GM12878 (cell line): ENCODE measurements at regions not wholly inside any gene's neighbourhood (a gene's known extent, or its start where the extent isn't known, plus 50 kb on each side); places are given as distances from the start of the nearest gene placed in this dataset.
"Not testable (repeated sequence)": the region's sequence is repeated elsewhere in the genome, so short reads cannot be mapped to it uniquely, and the experiment has no call there.

Experiments used
- ATAC-seq: fragments of 200-7000 bp; cut with Tn5 transposase; 3 replicates; pipeline ENCODE4 v1.9.1; 2020; ENCODE audit warnings: mild to moderate bottlenecking, moderate library complexity
- BruUV-seq: library from RNA; stranded (reverse); fragments of 400-500 nt; replicated peaks from 2 replicates; lab custom pipeline; 2021; lab: Mats Ljungman, UMichigan
- CTCF ChIA-PET: fragments of 300-600 bp; sonication (Branson Sonifier 250); formaldehyde crosslinking; extraction: SDS; loops from one replicate; lab custom pipeline; 2021; ENCODE audit warnings: inconsistent platforms; lab: Yijun Ruan, JAX
- POLR2A ChIA-PET: fragments of 350-600 bp; formaldehyde crosslinking; extraction: SDS; loops from one replicate; lab custom pipeline; 2021; ENCODE audit warnings: inconsistent platforms; lab: Charles Lee
- RAD21 ChIA-PET: fragments of 300-600 bp; sonication (Branson Sonifier 250); formaldehyde crosslinking; loops from one replicate; lab custom pipeline; 2023; ENCODE audit warnings: antibody characterized with exemption; ENCODE audit not compliant: unreplicated experiment; lab: Charles Lee
- SMC1A ChIA-PET: fragments of 300-600 bp; sonication (Branson Sonifier 250); formaldehyde crosslinking; loops from one replicate; lab custom pipeline; 2023; ENCODE audit not compliant: unreplicated experiment, uncharacterized antibody; lab: Charles Lee
- DNase-seq: peaks from one replicate; pipeline ENCODE4 v3.0.0-alpha.2; 2011; ENCODE audit warnings: low read depth, low spot score
- FAIRE-seq: peaks from 3 replicates; lab custom pipeline; 2011; peaks lifted over from hg19 to GRCh38; lab: Jason Lieb, UNC
- H2AFZ ChIP-seq: 2 replicates; pipeline ENCODE4 v1.6.0; 2011; ENCODE audit warnings: low read depth, low read length, control low read depth; ENCODE audit not compliant: control insufficient read depth
- H3K27ac ChIP-seq: 2 replicates; pipeline ENCODE4 v1.5.1; 2011; ENCODE audit warnings: control low read depth; ENCODE audit not compliant: control insufficient read depth, insufficient read depth
- H3K27me3 ChIP-seq, 2 experiments: replicated peaks in 1 of 2; 2 replicates each; pipeline versions ENCODE4 v1.6.0 to v1.6.1; 2011; ENCODE audit warnings: low read length in 1 of 2; ENCODE audit not compliant: control insufficient read depth in 2 of 2, insufficient read depth in 2 of 2
- H3K36me3 ChIP-seq, 2 experiments: 2 replicates each; pipeline ENCODE4 v1.5.1; 2011; ENCODE audit warnings: low read length in 1 of 2; ENCODE audit not compliant: control insufficient read depth in 2 of 2, insufficient read depth in 2 of 2
- H3K4me1 ChIP-seq: 2 replicates; pipeline ENCODE4 v1.6.1; 2011; ENCODE audit warnings: mild to moderate bottlenecking, low read length, moderate library complexity, mixed read lengths; ENCODE audit not compliant: control insufficient read depth, insufficient read depth
- H3K4me2 ChIP-seq: 2 replicates; pipeline ENCODE4 v1.6.0; 2011; ENCODE audit warnings: control low read depth; ENCODE audit not compliant: control insufficient read depth, insufficient read depth
- H3K4me3 ChIP-seq: fragments of 200-600 bp; sonication (generic); 2 replicates; pipeline ENCODE4 v1.5.1; 2016
- H3K79me2 ChIP-seq: 2 replicates; pipeline ENCODE4 v1.6.0; 2011; ENCODE audit warnings: low read length; ENCODE audit not compliant: control insufficient read depth, insufficient read depth
- H3K9ac ChIP-seq: 2 replicates; pipeline ENCODE4 v1.8.0; 2011; ENCODE audit warnings: low read length, control low read depth, mixed read lengths; ENCODE audit not compliant: control insufficient read depth, insufficient read depth
- H3K9me3 ChIP-seq: replicated peaks from 3 replicates; pipeline ENCODE4 v1.5.1; 2011; ENCODE audit warnings: mild to moderate bottlenecking, low read length; ENCODE audit not compliant: control insufficient read depth, insufficient read depth
- H4K20me1 ChIP-seq: 2 replicates; pipeline ENCODE4 v1.6.0; 2011; ENCODE audit not compliant: control insufficient read depth, insufficient read depth
- ATF7 ChIP-seq: fragments of 450-650 bp; IDR thresholded peaks from 2 replicates; pipeline ENCODE4 v1.6.1; 2016; ENCODE audit warnings: low read depth, mild to moderate bottlenecking
- BMI1 ChIP-seq: fragments of 450-650 bp; IDR thresholded peaks from 2 replicates; pipeline ENCODE4 v1.6.1; 2016; ENCODE audit warnings: mild to moderate bottlenecking, moderate library complexity, borderline replicate concordance
- ETV6 ChIP-seq, 2 experiments: fragments of 450-650 bp in 1 of 2; IDR thresholded peaks in 1 of 2; conservative IDR thresholded peaks in 1 of 2; 2 replicates each; pipeline ENCODE4 v1.6.1; 2014; ENCODE audit warnings: antibody characterized with exemption in 1 of 2, borderline replicate concordance in 1 of 2, low read depth in 1 of 2, mild to moderate bottlenecking in 1 of 2, moderate library complexity in 1 of 2
- KLF5 ChIP-seq: fragments of 450-650 bp; IDR thresholded peaks from 2 replicates; pipeline ENCODE4 v1.6.1; 2014; ENCODE audit warnings: mild to moderate bottlenecking; ENCODE audit not compliant: partially characterized antibody
- NBN ChIP-seq: fragments of 450-650 bp; IDR thresholded peaks from 2 replicates; pipeline ENCODE4 v1.6.1; 2016
- NFYA ChIP-seq: IDR thresholded peaks from 2 replicates; pipeline ENCODE4 v1.6.1; 2011; ENCODE audit warnings: low read depth, mild to moderate bottlenecking, low read length, improper control_type of control experiment, borderline replicate concordance
- NKRF ChIP-seq: fragments of 450-650 bp; conservative IDR thresholded peaks from 2 replicates; pipeline ENCODE4 v1.6.1; 2017; ENCODE audit warnings: mild to moderate bottlenecking, moderate library complexity
- POLR2AphosphoS5 ChIP-seq: IDR thresholded peaks from 2 replicates; pipeline ENCODE4 v1.6.1; 2011; ENCODE audit warnings: mild to moderate bottlenecking, low read length, inconsistent platforms
- WGBS: methylation state at CpG from one replicate; pipeline ENCODE4 v1.1.6; 2016; ENCODE audit warnings: low lambda C conversion rate; ENCODE audit not compliant: insufficient replicate concordance, insufficient coverage; ENCODE audit errors: missing lambda C conversion rate; 5-methylcytosine and 5-hydroxymethylcytosine counted together
- in situ Hi-C: fragments of 300-500 bp; cut with MboI; formaldehyde crosslinking; loops from 9 replicates; pipeline ENCODE4 v1.14.3; 2018; ENCODE audit warnings: mixed read lengths
- intact Hi-C: fragments of 100-400 bp; cut with micrococcal nuclease; formaldehyde crosslinking; loops from one replicate; pipeline ENCODE4 v1.14.2; 2022; ENCODE audit not compliant: unreplicated experiment
- TF ChIP-seq, protein P1 (sequence below): IDR thresholded peaks from 2 replicates; pipeline ENCODE4 v1.6.1; 2012; ENCODE audit warnings: mild to moderate bottlenecking, low read depth, low read length

GRCh38 chr5:156223547-156223946 is 103.4 kb upstream of the SGCD start:
- Histone ChIP-seq H3K36me3 (no peaks in the 10 kb centered on the region), H3K4me1 (no peaks in the 10 kb centered on the region), H3K4me3 (no peak overlapping the region), H3K4me2 (no peak overlapping the region), H2AFZ (no peak overlapping the region)
- ChIA-PET RAD21 (no interaction called here), POLR2A (no interaction called here)
- in situ Hi-C loops, result no loop called here
- no TSS peak for BruUV-seq
- 2% methylated on average over 3 of the region's 3 CpGs for WGBS
- DNase-seq, result no peak
- TF ChIP-seq KLF5 (no peak), NKRF (no peak), ETV6 (conservative IDR thresholded peaks at IDR 0.05 in 1 of 2, IDR thresholded peaks at IDR 0.05 in 1 of 2; ENCODE audit: borderline replicate concordance in 1 of 2, low read depth in 1 of 2) (no peak), POLR2AphosphoS5 (no peak), ATF7 (no peak), BMI1 (no peak), NFYA (no peak), NBN (no peak)
- TF ChIP-seq, protein P1, sequence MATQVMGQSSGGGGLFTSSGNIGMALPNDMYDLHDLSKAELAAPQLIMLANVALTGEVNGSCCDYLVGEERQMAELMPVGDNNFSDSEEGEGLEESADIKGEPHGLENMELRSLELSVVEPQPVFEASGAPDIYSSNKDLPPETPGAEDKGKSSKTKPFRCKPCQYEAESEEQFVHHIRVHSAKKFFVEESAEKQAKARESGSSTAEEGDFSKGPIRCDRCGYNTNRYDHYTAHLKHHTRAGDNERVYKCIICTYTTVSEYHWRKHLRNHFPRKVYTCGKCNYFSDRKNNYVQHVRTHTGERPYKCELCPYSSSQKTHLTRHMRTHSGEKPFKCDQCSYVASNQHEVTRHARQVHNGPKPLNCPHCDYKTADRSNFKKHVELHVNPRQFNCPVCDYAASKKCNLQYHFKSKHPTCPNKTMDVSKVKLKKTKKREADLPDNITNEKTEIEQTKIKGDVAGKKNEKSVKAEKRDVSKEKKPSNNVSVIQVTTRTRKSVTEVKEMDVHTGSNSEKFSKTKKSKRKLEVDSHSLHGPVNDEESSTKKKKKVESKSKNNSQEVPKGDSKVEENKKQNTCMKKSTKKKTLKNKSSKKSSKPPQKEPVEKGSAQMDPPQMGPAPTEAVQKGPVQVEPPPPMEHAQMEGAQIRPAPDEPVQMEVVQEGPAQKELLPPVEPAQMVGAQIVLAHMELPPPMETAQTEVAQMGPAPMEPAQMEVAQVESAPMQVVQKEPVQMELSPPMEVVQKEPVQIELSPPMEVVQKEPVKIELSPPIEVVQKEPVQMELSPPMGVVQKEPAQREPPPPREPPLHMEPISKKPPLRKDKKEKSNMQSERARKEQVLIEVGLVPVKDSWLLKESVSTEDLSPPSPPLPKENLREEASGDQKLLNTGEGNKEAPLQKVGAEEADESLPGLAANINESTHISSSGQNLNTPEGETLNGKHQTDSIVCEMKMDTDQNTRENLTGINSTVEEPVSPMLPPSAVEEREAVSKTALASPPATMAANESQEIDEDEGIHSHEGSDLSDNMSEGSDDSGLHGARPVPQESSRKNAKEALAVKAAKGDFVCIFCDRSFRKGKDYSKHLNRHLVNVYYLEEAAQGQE, result no peak
- TF ChIP-seq, all 136 proteins: peak for 0
- no peak for ATAC-seq
- CTCF ChIA-PET, result no interaction called here
- H3K9ac ChIP-seq, result no peak overlapping the region
- SMC1A ChIA-PET, result no interaction called here
- intact Hi-C loops, result no loop called here
- H3K9me3 ChIP-seq, result no peaks in the 10 kb centered on the region
- H3K27me3 ChIP-seq, result no peaks in the 10 kb centered on the region
- H3K27ac ChIP-seq, result no peak overlapping the region
- H3K79me2 ChIP-seq, result no peaks in the 10 kb centered on the region
- H4K20me1 ChIP-seq, result no peaks in the 10 kb centered on the region
- no peak for FAIRE-seq

DNA sequence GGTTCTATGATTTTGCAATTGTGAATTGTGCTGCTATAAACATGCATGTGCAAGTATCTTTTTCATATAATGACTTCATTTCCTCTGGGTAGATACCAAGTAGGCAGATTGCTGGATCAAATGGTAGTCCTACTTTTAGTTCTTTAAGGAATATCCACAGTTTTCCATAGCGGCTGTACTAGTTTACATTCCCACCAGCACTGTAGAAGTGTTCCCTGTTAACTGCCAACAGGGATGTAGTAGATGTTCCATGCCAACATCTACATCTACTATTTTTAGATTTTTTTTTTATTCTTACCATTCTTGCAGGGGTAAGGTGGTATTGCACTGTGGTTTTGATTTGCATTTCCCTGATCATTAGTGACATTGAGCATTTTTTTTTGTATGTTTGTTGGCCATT is 100.5 kb upstream of the SGCD start:
- ATAC-seq, H3K4me3 ChIP-seq, H3K36me3 ChIP-seq, H3K9me3 ChIP-seq, H2AFZ ChIP-seq, CTCF ChIA-PET, H3K79me2 ChIP-seq, BruUV-seq, intact Hi-C loops, H3K4me2 ChIP-seq, H4K20me1 ChIP-seq, SMC1A ChIA-PET, POLR2A ChIA-PET, H3K27me3 ChIP-seq, RAD21 ChIA-PET, DNase-seq, FAIRE-seq, H3K9ac ChIP-seq, H3K4me1 ChIP-seq, in situ Hi-C loops, H3K27ac ChIP-seq: not testable (repeated sequence)
- WGBS, result 48% methylated on average over 1 of the region's 1 CpG
